Astrocyte (in vitro differentiated cells and primary cell): ENCODE measurements at regions not wholly inside any gene's neighbourhood (a gene's known extent, or its start where the extent isn't known, plus 50 kb on each side); places are given as distances from the start of the nearest gene placed in this dataset.

Source experiments
- DNase-seq: peaks from one replicate; pipeline ENCODE4 v3.0.0-alpha.2; 2010; ENCODE audit warnings: low read depth
- FAIRE-seq: peaks from 2 replicates; lab custom pipeline; 2011; peaks lifted over from hg19 to GRCh38; lab: Jason Lieb, UNC
- H2AFZ ChIP-seq: 2 replicates; pipeline ENCODE4 v1.6.0; 2012; ENCODE audit warnings: low read depth, low read length, inconsistent platforms
- H3K27ac ChIP-seq: 2 replicates; pipeline ENCODE4 v1.5.1; 2011; ENCODE audit warnings: low read depth, low read length, inconsistent platforms
- H3K27me3 ChIP-seq: 2 replicates; pipeline ENCODE4 v1.6.0; 2011; ENCODE audit warnings: low read length, inconsistent platforms; ENCODE audit not compliant: insufficient read depth
- H3K36me3 ChIP-seq: 2 replicates; pipeline ENCODE4 v1.5.1; 2011; ENCODE audit warnings: low read length, inconsistent platforms; ENCODE audit not compliant: insufficient read depth
- H3K4me1 ChIP-seq: 2 replicates; pipeline ENCODE4 v1.5.1; 2011; ENCODE audit warnings: low read length, inconsistent platforms; ENCODE audit not compliant: insufficient read depth
- H3K4me2 ChIP-seq: 2 replicates; pipeline ENCODE4 v1.6.0; 2012; ENCODE audit warnings: low read length, inconsistent platforms
- H3K4me3 ChIP-seq: 2 replicates; pipeline ENCODE4 v1.5.1; 2011; ENCODE audit warnings: low read depth, mild to moderate bottlenecking, low read length, inconsistent platforms; ENCODE audit not compliant: insufficient read depth
- H3K79me2 ChIP-seq: 2 replicates; pipeline ENCODE4 v1.6.0; 2012; ENCODE audit warnings: mild to moderate bottlenecking, low read length, inconsistent platforms; ENCODE audit not compliant: insufficient read depth
- H3K9ac ChIP-seq: 2 replicates; pipeline ENCODE4 v1.6.0; 2012; ENCODE audit warnings: mild to moderate bottlenecking, low read length, inconsistent platforms
- H3K9me3 ChIP-seq: 2 replicates; pipeline ENCODE4 v1.5.1; 2012; ENCODE audit warnings: low read depth, mild to moderate bottlenecking, low read length, inconsistent platforms; ENCODE audit not compliant: insufficient read depth
- H4K20me1 ChIP-seq: 2 replicates; pipeline ENCODE4 v1.6.0; 2012; ENCODE audit warnings: low read length, inconsistent platforms; ENCODE audit not compliant: insufficient read depth
- H3K27ac Mint-ChIP-seq: one replicate; pipeline ENCODE4 v1.8.0; 2021; ENCODE audit warnings: mild to moderate bottlenecking, mixed read lengths; ENCODE audit not compliant: unreplicated experiment
- H3K27me3 Mint-ChIP-seq: one replicate; pipeline ENCODE4 v1.8.0; 2021; ENCODE audit warnings: low read depth, mixed read lengths; ENCODE audit not compliant: unreplicated experiment
- H3K36me3 Mint-ChIP-seq: one replicate; pipeline ENCODE4 v1.8.0; 2021; ENCODE audit warnings: low read depth, mixed read lengths; ENCODE audit not compliant: unreplicated experiment
- H3K4me1 Mint-ChIP-seq: one replicate; pipeline ENCODE4 v1.8.0; 2021; ENCODE audit warnings: low read depth, mixed read lengths; ENCODE audit not compliant: unreplicated experiment
- H3K4me3 Mint-ChIP-seq: one replicate; pipeline ENCODE4 v1.8.0; 2021; ENCODE audit warnings: mild to moderate bottlenecking, moderate library complexity, mixed read lengths; ENCODE audit not compliant: unreplicated experiment
- H3K9me3 Mint-ChIP-seq: one replicate; pipeline ENCODE4 v1.8.0; 2021; ENCODE audit warnings: mild to moderate bottlenecking, mixed read lengths; ENCODE audit not compliant: unreplicated experiment
- CTCF ChIP-seq: IDR thresholded peaks from 2 replicates; pipeline ENCODE4 v1.5.1; 2011; ENCODE audit warnings: low read depth, mild to moderate bottlenecking, inconsistent platforms, low read length, moderate library complexity; ENCODE audit not compliant: insufficient read depth
- EZH2 ChIP-seq: IDR thresholded peaks from 2 replicates; pipeline ENCODE4 v1.6.1; 2012; ENCODE audit warnings: mild to moderate bottlenecking, low read length, inconsistent platforms; ENCODE audit not compliant: insufficient read depth

- H3K79me2 ChIP-seq: no peaks in the 10 kb centered on the region
- no peaks in the 10 kb centered on the region for H4K20me1 ChIP-seq
- Mint-ChIP-seq H3K4me3 (no peak overlapping the region), H3K27ac (no peak overlapping the region), H3K4me1 (no peaks in the 10 kb centered on the region), H3K9me3 (no peaks in the 10 kb centered on the region), H3K36me3 (no peaks in the 10 kb centered on the region), H3K27me3 (no peaks in the 10 kb centered on the region)
- TF ChIP-seq CTCF (no peak), EZH2 (no peak)
- no peak overlapping the region for H3K4me2 ChIP-seq
- no peaks in the 10 kb centered on the region for H3K36me3 ChIP-seq
- H2AFZ ChIP-seq: no peak overlapping the region
- no peak for DNase-seq
- FAIRE-seq: no peak
- no peak overlapping the region for H3K9ac ChIP-seq
- no peaks in the 10 kb centered on the region for H3K9me3 ChIP-seq
- no peak overlapping the region for H3K4me3 ChIP-seq
- no peak overlapping the region for H3K27ac ChIP-seq
- no peaks in the 10 kb centered on the region for H3K4me1 ChIP-seq
- H3K27me3 ChIP-seq: no peaks in the 10 kb centered on the region
Measured at GRCh38 chr2:82098617-82099016, 1794.1 kb upstream of the LRRTM1 start.

GRCh38 chr2:82089518-82089917, 1785.0 kb upstream of the LRRTM1 start:
- H3K27ac ChIP-seq: no peak overlapping the region
- no peaks in the 10 kb centered on the region for H3K36me3 Mint-ChIP-seq
- no peak for DNase-seq
- no peaks in the 10 kb centered on the region for H3K4me1 ChIP-seq
- TF ChIP-seq CTCF: no peak
- no peak for TF ChIP-seq EZH2
- no peak overlapping the region for H3K9ac ChIP-seq
- peaks cover 3% of the 10 kb centered on the region for H3K9me3 Mint-ChIP-seq
- H3K9me3 ChIP-seq: peaks cover 2% of the 10 kb centered on the region
- H2AFZ ChIP-seq: no peak overlapping the region
- FAIRE-seq: no peak
- no peaks in the 10 kb centered on the region for H3K36me3 ChIP-seq
- no peak overlapping the region for H3K4me2 ChIP-seq
- no peaks in the 10 kb centered on the region for H3K27me3 ChIP-seq
- no peaks in the 10 kb centered on the region for H3K27me3 Mint-ChIP-seq
- no peak overlapping the region for H3K4me3 ChIP-seq
- H3K27ac Mint-ChIP-seq: no peak overlapping the region
- no peaks in the 10 kb centered on the region for H4K20me1 ChIP-seq
- H3K79me2 ChIP-seq: no peaks in the 10 kb centered on the region
- H3K4me3 Mint-ChIP-seq: no peak overlapping the region
- no peaks in the 10 kb centered on the region for H3K4me1 Mint-ChIP-seq

- no peak overlapping the region for H3K27ac Mint-ChIP-seq
- Histone ChIP-seq H3K9ac (no peak overlapping the region), H2AFZ (no peak overlapping the region), H3K27me3 (no peaks in the 10 kb centered on the region), H3K4me1 (no peaks in the 10 kb centered on the region), H3K36me3 (no peaks in the 10 kb centered on the region), H3K27ac (no peak overlapping the region), H3K4me3 (no peak overlapping the region), H4K20me1 (no peaks in the 10 kb centered on the region), H3K4me2 (no peak overlapping the region), H3K9me3 (peaks cover 5% of the 10 kb centered on the region), H3K79me2 (no peaks in the 10 kb centered on the region)
- DNase-seq: no peak
- no peak overlapping the region for H3K4me3 Mint-ChIP-seq
- no peak for FAIRE-seq
- no peaks in the 10 kb centered on the region for H3K36me3 Mint-ChIP-seq
- no peak for TF ChIP-seq EZH2
- peaks cover 3% of the 10 kb centered on the region for H3K9me3 Mint-ChIP-seq
- H3K27me3 Mint-ChIP-seq: no peaks in the 10 kb centered on the region
- H3K4me1 Mint-ChIP-seq: no peaks in the 10 kb centered on the region
Measured at GRCh38 chr2:82084679-82085392, 1780.3 kb upstream of the LRRTM1 start.
